H1 (cell line): ENCODE measurements at regions not wholly inside any gene's neighbourhood (a gene's known extent, or its start where the extent isn't known, plus 50 kb on each side); places are given as distances from the start of the nearest gene placed in this dataset.

ENCODE experiments used
- GABPA ChIP-seq: IDR thresholded peaks from 2 replicates; pipeline ENCODE4 v1.6.1; 2011; ENCODE audit warnings: mild to moderate bottlenecking, low read length, moderate library complexity, borderline replicate concordance; ENCODE audit not compliant: insufficient read depth
- TBP ChIP-seq: IDR thresholded peaks from 2 replicates; pipeline ENCODE4 v1.6.1; 2011; ENCODE audit warnings: low read depth, low read length, improper control_type of control experiment

DNA sequence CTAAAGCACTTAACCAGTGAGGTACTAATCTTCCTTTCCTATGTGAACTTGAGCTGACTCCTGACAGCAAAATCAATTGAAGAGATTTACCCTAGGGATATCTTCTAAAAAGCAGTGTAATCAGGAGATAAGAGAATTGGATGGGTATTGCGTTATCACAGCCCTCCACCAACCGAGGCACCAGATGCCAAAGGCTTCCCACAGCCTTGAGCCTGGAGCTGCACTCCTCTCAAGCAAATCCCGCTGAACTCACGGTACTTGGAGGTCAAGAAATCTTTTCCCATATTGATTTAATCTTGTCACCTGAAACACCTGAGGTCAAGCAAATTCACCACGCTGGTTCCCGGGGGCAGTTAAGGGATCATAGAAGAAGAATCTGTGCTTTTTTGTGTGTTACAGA lies 346.8 kb downstream of the TBL1XR1 start (continued):
- TF ChIP-seq TBP (no peak), GABPA (no peak)
